Neural crest cell (in vitro differentiated cells): ENCODE measurements at regions not wholly inside any gene's neighbourhood (a gene's known extent, or its start where the extent isn't known, plus 50 kb on each side); places are given as distances from the start of the nearest gene placed in this dataset.

Experiments used
- DNase-seq: peaks from one replicate; pipeline ENCODE4 v3.0.0; 2021; ENCODE audit warnings: low read depth, mixed read lengths, low spot score
- H3K27ac Mint-ChIP-seq: one replicate; pipeline ENCODE4 v1.8.0; 2021; ENCODE audit warnings: mild to moderate bottlenecking, mixed read lengths; ENCODE audit not compliant: unreplicated experiment
- H3K27me3 Mint-ChIP-seq: 2 replicates; pipeline ENCODE4 v1.8.0; 2021; ENCODE audit warnings: low read depth, mild to moderate bottlenecking, mixed read lengths
- H3K36me3 Mint-ChIP-seq: 2 replicates; pipeline ENCODE4 v1.8.0; 2021; ENCODE audit warnings: low read depth, mild to moderate bottlenecking, mixed read lengths
- H3K4me1 Mint-ChIP-seq: 2 replicates; pipeline ENCODE4 v1.8.0; 2021; ENCODE audit warnings: mixed read lengths
- H3K4me3 Mint-ChIP-seq: one replicate; pipeline ENCODE4 v1.8.0; 2021; ENCODE audit warnings: mild to moderate bottlenecking, mixed read lengths
- H3K9me3 Mint-ChIP-seq: 2 replicates; pipeline ENCODE4 v1.8.0; 2021; ENCODE audit warnings: mixed read lengths
- TF ChIP-seq, protein P1 (sequence below): fragments of 200-600 bp; sonication (generic); conservative IDR thresholded peaks from 2 replicates; pipeline ENCODE4 v1.5.0; 2021; ENCODE audit warnings: antibody characterized with exemption, mild to moderate bottlenecking

DNA sequence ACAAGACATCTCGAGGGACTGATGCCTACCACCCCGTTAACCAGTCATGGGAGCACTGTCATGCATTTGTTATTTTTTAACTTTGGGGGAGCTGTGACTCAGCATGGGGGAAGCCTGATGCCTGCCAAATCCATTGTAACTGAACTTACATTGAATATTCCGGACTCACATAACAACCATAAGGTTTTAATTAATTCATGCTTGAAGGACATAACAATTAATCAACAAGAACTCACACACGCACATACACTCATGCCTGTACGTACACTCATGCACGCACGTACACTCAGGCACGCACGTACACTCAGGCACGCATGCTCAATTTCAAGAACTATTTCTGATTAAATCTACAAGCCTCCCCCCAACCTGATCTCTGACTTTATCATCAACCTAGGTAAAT, 1639.1 kb downstream of the SUCLG1 start:
- no peak overlapping the region for H3K27ac Mint-ChIP-seq
- TF ChIP-seq, protein P1, sequence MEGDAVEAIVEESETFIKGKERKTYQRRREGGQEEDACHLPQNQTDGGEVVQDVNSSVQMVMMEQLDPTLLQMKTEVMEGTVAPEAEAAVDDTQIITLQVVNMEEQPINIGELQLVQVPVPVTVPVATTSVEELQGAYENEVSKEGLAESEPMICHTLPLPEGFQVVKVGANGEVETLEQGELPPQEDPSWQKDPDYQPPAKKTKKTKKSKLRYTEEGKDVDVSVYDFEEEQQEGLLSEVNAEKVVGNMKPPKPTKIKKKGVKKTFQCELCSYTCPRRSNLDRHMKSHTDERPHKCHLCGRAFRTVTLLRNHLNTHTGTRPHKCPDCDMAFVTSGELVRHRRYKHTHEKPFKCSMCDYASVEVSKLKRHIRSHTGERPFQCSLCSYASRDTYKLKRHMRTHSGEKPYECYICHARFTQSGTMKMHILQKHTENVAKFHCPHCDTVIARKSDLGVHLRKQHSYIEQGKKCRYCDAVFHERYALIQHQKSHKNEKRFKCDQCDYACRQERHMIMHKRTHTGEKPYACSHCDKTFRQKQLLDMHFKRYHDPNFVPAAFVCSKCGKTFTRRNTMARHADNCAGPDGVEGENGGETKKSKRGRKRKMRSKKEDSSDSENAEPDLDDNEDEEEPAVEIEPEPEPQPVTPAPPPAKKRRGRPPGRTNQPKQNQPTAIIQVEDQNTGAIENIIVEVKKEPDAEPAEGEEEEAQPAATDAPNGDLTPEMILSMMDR = no peak
- H3K4me1 Mint-ChIP-seq = no peaks in the 10 kb centered on the region

DNA sequence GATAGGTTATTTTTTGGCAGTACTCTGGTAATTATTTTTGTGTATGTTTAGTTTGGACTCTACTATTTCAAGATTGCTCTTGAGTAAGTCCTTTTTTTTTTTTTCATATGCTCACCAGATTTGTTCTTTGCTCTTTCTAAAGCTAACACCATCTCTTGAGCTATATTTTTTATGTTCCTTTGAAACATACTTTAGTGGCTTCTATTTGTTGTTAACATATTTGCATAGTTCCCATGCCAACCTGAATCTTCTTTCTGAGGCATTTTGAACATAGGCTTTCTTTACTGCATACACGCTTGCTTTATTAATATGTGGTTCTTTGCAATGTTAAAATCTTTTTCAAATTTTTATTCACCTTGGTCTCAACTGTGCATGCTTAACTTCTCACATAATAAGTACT, 1644.9 kb downstream of the SUCLG1 start:
- no peaks in the 10 kb centered on the region for H3K36me3 Mint-ChIP-seq
- H3K4me3 Mint-ChIP-seq = no peak overlapping the region

More for the DNA sequence above, 1639.1 kb downstream of the SUCLG1 start:
- no peak overlapping the region for H3K4me3 Mint-ChIP-seq
- no peak for DNase-seq
- no peaks in the 10 kb centered on the region for H3K9me3 Mint-ChIP-seq
- H3K27me3 Mint-ChIP-seq = no peaks in the 10 kb centered on the region
- no peaks in the 10 kb centered on the region for H3K36me3 Mint-ChIP-seq

DNA sequence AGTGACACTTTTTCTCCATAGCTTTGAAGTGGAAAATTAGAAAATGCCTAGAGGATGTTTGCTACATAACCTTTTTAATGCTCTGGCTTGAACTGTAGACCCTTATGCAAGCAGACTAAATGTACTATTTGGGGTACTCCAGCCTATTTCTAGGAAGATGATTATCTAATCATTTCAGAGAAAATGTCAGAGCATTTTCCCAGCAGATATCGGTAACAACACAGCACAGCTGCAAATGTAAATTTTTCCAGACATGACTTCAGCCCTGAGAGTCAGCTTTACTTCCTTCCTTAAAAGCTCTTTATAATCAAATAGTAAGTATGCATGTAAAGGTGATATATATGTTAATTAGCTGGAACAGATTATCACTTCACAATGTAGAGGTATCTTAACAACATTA, 1647.1 kb downstream of the SUCLG1 start:
- Mint-ChIP-seq H3K36me3 (no peaks in the 10 kb centered on the region), H3K27ac (no peak overlapping the region), H3K27me3 (no peaks in the 10 kb centered on the region), H3K4me3 (no peak overlapping the region), H3K9me3 (peaks cover 2% of the 10 kb centered on the region), H3K4me1 (no peaks in the 10 kb centered on the region)
- DNase-seq = no peak
- TF ChIP-seq, protein P1 = no peak

More for the DNA sequence above, 1644.9 kb downstream of the SUCLG1 start:
- Mint-ChIP-seq H3K27me3 (no peaks in the 10 kb centered on the region), H3K27ac (peak overlapping the region; percentile 61), H3K9me3 (no peaks in the 10 kb centered on the region), H3K4me1 (no peaks in the 10 kb centered on the region)
- DNase-seq = no peak
- TF ChIP-seq, protein P1 = no peak

DNA sequence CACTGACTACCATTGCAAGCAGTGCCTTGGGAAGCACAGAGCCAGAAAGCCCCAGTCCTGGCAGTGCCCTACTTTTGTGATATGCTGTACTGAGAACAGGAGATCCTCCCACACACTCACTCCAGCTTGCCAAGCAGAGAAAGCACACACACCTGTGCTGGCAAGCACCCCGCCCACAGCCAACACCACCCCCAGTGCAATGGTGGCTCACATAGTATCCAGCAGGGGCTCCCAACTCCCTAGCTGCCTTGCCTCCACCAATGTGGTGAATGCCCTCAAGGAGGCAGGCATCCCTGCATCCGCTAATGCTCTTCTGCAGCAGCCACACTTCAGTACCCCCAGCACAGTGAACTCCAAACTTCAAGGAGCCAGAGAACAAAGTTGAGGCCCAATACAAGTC, 1655.8 kb downstream of the SUCLG1 start:
- no peaks in the 10 kb centered on the region for H3K4me1 Mint-ChIP-seq
- TF ChIP-seq, protein P1 = no peak
- DNase-seq = no peak
- peaks cover 2% of the 10 kb centered on the region for H3K36me3 Mint-ChIP-seq
- H3K27ac Mint-ChIP-seq = no peak overlapping the region
- H3K9me3 Mint-ChIP-seq = peaks cover 23% of the 10 kb centered on the region
- H3K27me3 Mint-ChIP-seq = no peaks in the 10 kb centered on the region
- H3K4me3 Mint-ChIP-seq = no peak overlapping the region

DNA sequence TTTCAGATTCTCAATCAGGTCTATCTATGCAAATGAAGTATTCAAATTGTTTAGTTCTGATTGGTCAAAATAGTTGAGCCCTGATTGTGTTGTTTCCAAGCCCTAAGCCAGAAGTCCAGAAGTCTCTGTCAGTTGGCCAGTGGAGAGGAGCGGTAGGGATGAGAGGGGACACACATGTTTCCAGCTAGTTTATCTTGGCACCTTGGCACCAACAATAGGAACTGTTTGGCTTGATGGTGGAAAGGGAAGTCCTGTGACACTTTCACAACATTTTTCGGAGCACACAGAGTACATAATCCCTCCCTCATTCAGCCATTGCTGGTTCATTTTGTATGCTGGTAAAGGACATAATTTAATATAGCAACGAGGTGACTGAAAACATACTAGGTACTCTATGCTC, 1661.6 kb downstream of the SUCLG1 start:
- Mint-ChIP-seq H3K4me3 (no peak overlapping the region), H3K9me3 (peaks cover 8% of the 10 kb centered on the region), H3K27me3 (no peaks in the 10 kb centered on the region), H3K27ac (no peak overlapping the region), H3K4me1 (no peaks in the 10 kb centered on the region), H3K36me3 (peaks cover 2% of the 10 kb centered on the region)
- TF ChIP-seq, protein P1 = no peak
- DNase-seq = no peak

DNA sequence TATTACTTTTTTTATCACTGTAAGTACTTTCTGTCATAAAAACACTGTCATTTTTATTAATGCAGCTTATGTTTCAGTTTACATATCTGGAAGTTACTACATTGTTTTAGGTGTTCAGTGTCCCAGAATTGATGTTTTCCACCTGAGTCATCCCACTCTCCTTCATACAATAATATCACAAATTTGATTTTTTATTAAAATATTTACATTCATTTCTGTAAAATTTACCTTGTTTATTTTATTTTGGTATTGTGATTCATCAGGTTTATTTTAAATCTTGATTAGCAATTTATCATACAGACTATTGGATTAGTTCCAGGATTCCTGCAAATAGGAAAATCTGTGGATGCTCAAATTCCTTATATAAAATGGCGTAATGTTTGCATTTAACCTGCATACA, 1662.9 kb downstream of the SUCLG1 start:
- Mint-ChIP-seq H3K4me3 (no peak overlapping the region), H3K27me3 (no peaks in the 10 kb centered on the region), H3K27ac (no peak overlapping the region), H3K36me3 (no peaks in the 10 kb centered on the region), H3K4me1 (no peaks in the 10 kb centered on the region), H3K9me3 (peaks cover 3% of the 10 kb centered on the region)
- DNase-seq = no peak
- TF ChIP-seq, protein P1 = no peak
